SK-N-SH (cell line): ENCODE measurements at regions not wholly inside any gene's neighbourhood (a gene's known extent, or its start where the extent isn't known, plus 50 kb on each side); places are given as distances from the start of the nearest gene placed in this dataset.

Experiments used
- CTCF ChIA-PET: fragments of 300-600, 350-600 bp; formaldehyde crosslinking; extraction: SDS; loops from one replicate; lab custom pipeline; 2021; lab: Yijun Ruan, JAX
- POLR2A ChIA-PET: fragments of 350-600 bp; sonication (Branson Sonifier 250); formaldehyde crosslinking; extraction: SDS; loops from one replicate; lab custom pipeline; 2020; ENCODE audit warnings: antibody characterized with exemption, inconsistent platforms; lab: Yijun Ruan, JAX
- DNase-seq: peaks from one replicate; pipeline ENCODE4 v3.0.0; 2012
- H2AFZ ChIP-seq: fragments of 200-600 bp; sonication (generic); 2 replicates; pipeline ENCODE4 v1.8.1; 2016; ENCODE audit warnings: antibody characterized with exemption, mild to moderate bottlenecking, low read depth
- H3F3A ChIP-seq: fragments of 200-600 bp; sonication (generic); replicated peaks from 2 replicates; pipeline ENCODE3; 2016; ENCODE audit warnings: antibody characterized with exemption, mild to moderate bottlenecking; ENCODE audit not compliant: insufficient read depth
- H3K27ac ChIP-seq, 2 experiments: fragments of 200-500 bp in 1 of 2; fragments of 200-600 bp in 1 of 2; sonication (Bioruptor generic) in 1 of 2; sonication (generic), shearing (Covaris generic) in 1 of 2; 2 replicates each; pipeline versions ENCODE4 v1.5.1 to v1.6.1; 2014 to 2016; ENCODE audit warnings: low read depth in 2 of 2, inconsistent platforms in 1 of 2, low read length in 1 of 2, mild to moderate bottlenecking in 1 of 2, mixed read lengths in 1 of 2
- H3K27me3 ChIP-seq: fragments of 200-600 bp; sonication (generic), shearing (Covaris generic); 2 replicates; pipeline ENCODE4 v1.6.1; 2016; ENCODE audit warnings: mixed run types; ENCODE audit not compliant: insufficient read depth
- H3K36me3 ChIP-seq, 2 experiments: fragments of 200-500 bp in 1 of 2; fragments of 200-600 bp in 1 of 2; sonication (Bioruptor generic) in 1 of 2; sonication (generic) in 1 of 2; replicated peaks in 1 of 2; 2 replicates each; pipeline versions ENCODE3 to v1.5.1; 2014 to 2016; ENCODE audit warnings: low read length in 1 of 2, mild to moderate bottlenecking in 1 of 2; ENCODE audit not compliant: insufficient read depth in 2 of 2, control insufficient read depth in 1 of 2
- H3K4me1 ChIP-seq, 2 experiments: fragments of 200-500 bp in 1 of 2; fragments of 200-600 bp in 1 of 2; sonication (Bioruptor generic) in 1 of 2; sonication (generic), shearing (Covaris generic) in 1 of 2; 2 replicates each; pipeline versions ENCODE4 v1.5.1 to v1.6.1; 2014 to 2016; ENCODE audit warnings: low read depth in 1 of 2, low read length in 1 of 2, mixed run types in 1 of 2; ENCODE audit not compliant: insufficient read depth in 2 of 2, control insufficient read depth in 1 of 2
- H3K4me2 ChIP-seq: fragments of 200-600 bp; sonication (generic), shearing (Covaris generic); 2 replicates; pipeline ENCODE4 v1.6.1; 2017; ENCODE audit warnings: mixed run types
- H3K4me3 ChIP-seq, 2 experiments: fragments of 200-500 bp in 1 of 2; fragments of 200-600 bp in 1 of 2; sonication (Bioruptor generic) in 1 of 2; sonication (generic), shearing (Covaris generic) in 1 of 2; 2 replicates each; pipeline versions ENCODE4 v1.5.1 to v1.8.1; 2014 to 2016; ENCODE audit warnings: low read depth in 2 of 2, inconsistent platforms in 1 of 2, low read length in 1 of 2, mild to moderate bottlenecking in 1 of 2, mixed read lengths in 1 of 2, moderate library complexity in 1 of 2
- H3K79me2 ChIP-seq: fragments of 200-600 bp; sonication (generic); 2 replicates; pipeline ENCODE4 v1.8.1; 2017; ENCODE audit warnings: mild to moderate bottlenecking; ENCODE audit not compliant: insufficient read depth
- H3K9ac ChIP-seq: fragments of 200-600 bp; sonication (generic); 2 replicates; pipeline ENCODE4 v1.6.1; 2017; ENCODE audit warnings: mixed run types
- H3K9me2 ChIP-seq: fragments of 200-600 bp; sonication (generic); 2 replicates; pipeline ENCODE4 v1.6.1; 2017; ENCODE audit warnings: mixed run types
- H3K9me3 ChIP-seq: fragments of 200-600 bp; sonication (generic); 2 replicates; pipeline ENCODE4 v1.6.1; 2017; ENCODE audit warnings: mixed run types, mild to moderate bottlenecking, moderate library complexity
- H4K20me1 ChIP-seq: fragments of 200-600 bp; sonication (generic); 2 replicates; pipeline ENCODE4 v1.6.1; 2017; ENCODE audit warnings: mild to moderate bottlenecking, mixed run types; ENCODE audit not compliant: insufficient read depth
- CHD2 ChIP-seq: fragments of 150-350 bp; IDR thresholded peaks from 2 replicates; pipeline ENCODE4 v1.6.1; 2018; ENCODE audit warnings: low read length; ENCODE audit not compliant: partially characterized antibody
- ELF1 ChIP-seq: IDR thresholded peaks from 2 replicates; pipeline ENCODE4 v1.4.0; 2012
- EP300 ChIP-seq, 2 experiments: IDR thresholded peaks; 2 replicates each; pipeline versions ENCODE4 v1.4.0 to v1.6.1; 2012; ENCODE audit warnings: borderline replicate concordance in 1 of 2, low read depth in 1 of 2, low read length in 1 of 2
- EZH2phosphoT487 ChIP-seq: fragments of 200-600 bp; sonication (generic); IDR thresholded peaks from 2 replicates; pipeline ENCODE4 v1.6.1; 2017; ENCODE audit warnings: low read depth, mixed run types, mild to moderate bottlenecking, antibody characterized with exemption, moderate library complexity, borderline replicate concordance
- FOSL2 ChIP-seq: IDR thresholded peaks from 2 replicates; pipeline ENCODE4 v1.4.0; 2012; ENCODE audit warnings: low read depth, mild to moderate bottlenecking, moderate library complexity, borderline replicate concordance
- FOXM1 ChIP-seq: IDR thresholded peaks from 2 replicates; pipeline ENCODE4 v1.4.0; 2012; ENCODE audit warnings: low read depth, mild to moderate bottlenecking
- GABPA ChIP-seq: IDR thresholded peaks from 2 replicates; pipeline ENCODE4 v1.4.0; 2012; ENCODE audit warnings: low read depth, mild to moderate bottlenecking
- GATA2 ChIP-seq: sonication (generic); formaldehyde crosslinking; IDR thresholded peaks from 2 replicates; pipeline ENCODE4 v1.5.0; 2020; ENCODE audit warnings: mild to moderate bottlenecking, missing genetic modification reagents
- JUND ChIP-seq: IDR thresholded peaks from 2 replicates; pipeline ENCODE4 v1.4.0; 2012
- MEF2A ChIP-seq: IDR thresholded peaks from 2 replicates; pipeline ENCODE4 v1.4.0; 2012; ENCODE audit warnings: low read depth, borderline replicate concordance
- MXI1 ChIP-seq: IDR thresholded peaks from 2 replicates; pipeline ENCODE4 v1.6.1; 2012; ENCODE audit warnings: mild to moderate bottlenecking, low read depth, low read length, improper control_type of control experiment
- NRF1 ChIP-seq: IDR thresholded peaks from 2 replicates; pipeline ENCODE4 v1.6.1; 2012; ENCODE audit warnings: low read depth, mild to moderate bottlenecking, low read length
- PBX3 ChIP-seq: IDR thresholded peaks from 2 replicates; pipeline ENCODE4; 2012
- POLR2AphosphoS5 ChIP-seq: IDR thresholded peaks from 2 replicates; pipeline ENCODE4 v1.6.1; 2012; ENCODE audit warnings: low read depth, low read length
- RAD21 ChIP-seq: IDR thresholded peaks from 2 replicates; pipeline ENCODE4 v1.6.1; 2012; ENCODE audit warnings: mild to moderate bottlenecking, low read length
- SIN3A ChIP-seq: IDR thresholded peaks from 2 replicates; pipeline ENCODE4 v1.6.1; 2012; ENCODE audit warnings: low read depth, mild to moderate bottlenecking, low read length, moderate library complexity, borderline replicate concordance
- TCF12 ChIP-seq: IDR thresholded peaks from 2 replicates; pipeline ENCODE4 v1.4.0; 2012
- TEAD4 ChIP-seq: IDR thresholded peaks from 2 replicates; pipeline ENCODE4 v1.4.0; 2012; ENCODE audit warnings: mild to moderate bottlenecking, borderline replicate concordance; ENCODE audit not compliant: insufficient read depth
- USF2 ChIP-seq: fragments of 150-350 bp; IDR thresholded peaks from 2 replicates; pipeline ENCODE4 v1.6.1; 2017; ENCODE audit warnings: antibody characterized with exemption, low read length, low read depth, borderline replicate concordance
- WGBS: methylation state at CpG from one replicate; pipeline ENCODE4 v1.1.6; 2017; ENCODE audit warnings: low lambda C conversion rate; 5-methylcytosine and 5-hydroxymethylcytosine counted together
- TF ChIP-seq, protein P1 (sequence below): IDR thresholded peaks from 2 replicates; pipeline ENCODE4 v1.4.0; 2012; ENCODE audit warnings: low read depth, borderline replicate concordance

DNA sequence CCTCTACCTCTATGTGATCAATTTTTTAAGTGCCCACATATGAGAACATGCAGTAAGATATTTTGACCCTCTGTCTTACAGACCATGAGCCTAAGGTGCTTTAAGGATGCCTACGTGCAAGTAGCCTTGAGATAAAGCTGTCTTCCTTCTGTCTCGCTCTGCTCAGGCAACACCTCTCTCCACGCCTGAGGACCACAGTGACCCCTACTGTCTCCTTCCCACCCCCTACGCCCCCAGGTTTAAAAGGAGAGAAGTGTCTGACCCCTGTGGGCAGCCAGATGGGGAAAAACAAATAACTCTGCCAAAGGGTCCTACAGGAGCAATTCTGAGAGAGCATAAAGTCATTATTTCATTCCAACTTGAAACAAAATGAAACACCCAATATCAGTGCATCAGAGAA lies 286.4 kb upstream of the TMEM132C start:
- no peak for DNase-seq
- Histone ChIP-seq H4K20me1 (no peaks in the 10 kb centered on the region), H3K4me2 (no peak overlapping the region), H3K36me3 (no peaks in the 10 kb centered on the region), H3K9me3 (peaks cover 5% of the 10 kb centered on the region; the same call in 1 of the 2 replicates), H3K27ac (no peak overlapping the region)
- no peak for TF ChIP-seq EZH2phosphoT487
- no peak for TF ChIP-seq USF2
- no peak for TF ChIP-seq SIN3A
- TF ChIP-seq PBX3, result no peak
- TF ChIP-seq GATA2 (CRISPR knock-in tag), result no peak
- no peak for TF ChIP-seq GABPA
- TF ChIP-seq, protein P1, sequence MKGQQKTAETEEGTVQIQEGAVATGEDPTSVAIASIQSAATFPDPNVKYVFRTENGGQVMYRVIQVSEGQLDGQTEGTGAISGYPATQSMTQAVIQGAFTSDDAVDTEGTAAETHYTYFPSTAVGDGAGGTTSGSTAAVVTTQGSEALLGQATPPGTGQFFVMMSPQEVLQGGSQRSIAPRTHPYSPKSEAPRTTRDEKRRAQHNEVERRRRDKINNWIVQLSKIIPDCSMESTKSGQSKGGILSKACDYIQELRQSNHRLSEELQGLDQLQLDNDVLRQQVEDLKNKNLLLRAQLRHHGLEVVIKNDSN, result no peak
- no peak for TF ChIP-seq NRF1
- no peak for TF ChIP-seq CHD2
- no peak for TF ChIP-seq TCF12
- TF ChIP-seq ELF1, result no peak
- no peak for TF ChIP-seq TEAD4
- TF ChIP-seq JUND, result no peak
- no peak for TF ChIP-seq POLR2AphosphoS5
- TF ChIP-seq FOSL2, result no peak
- TF ChIP-seq RAD21, result no peak
- no peak for TF ChIP-seq EP300 (IDR thresholded peaks at IDR 0.05; ENCODE audit: borderline replicate concordance in 1 of 2, low read depth in 1 of 2, low read length in 1 of 2)
- no peak for TF ChIP-seq FOXM1
- no peak for TF ChIP-seq MEF2A
- no peak for TF ChIP-seq MXI1
- TF ChIP-seq, all 33 proteins: peak for 0
- Histone ChIP-seq H2AFZ (no peak overlapping the region), H3K27me3 (no peaks in the 10 kb centered on the region), H3K4me3 (no peak overlapping the region), H3F3A (no peaks in the 10 kb centered on the region), H3K9ac (no peak overlapping the region), H3K9me2 (no peaks in the 10 kb centered on the region), H3K4me1 (no peaks in the 10 kb centered on the region), H3K79me2 (no peaks in the 10 kb centered on the region)
- CTCF ChIA-PET, result no interaction called here
- 18% methylated on average over 4 of the region's 4 CpGs for whole genome bisulfite sequencing
- POLR2A ChIA-PET, result no interaction called here
